NCI-H510A (cell line): ENCODE measurements at regions not wholly inside any gene's neighbourhood (a gene's known extent, or its start where the extent isn't known, plus 50 kb on each side); places are given as distances from the start of the nearest gene placed in this dataset.

Experiments used
- DNase-seq: peaks from one replicate; lab custom pipeline; 2025; lab: John Stamatoyannopoulos, UW

- no peak for DNase-seq
Observed at GRCh38 chr6:14968056-14968637, 277.7 kb upstream of the JARID2 start.

GRCh38 chr6:14969126-14969525 is 276.7 kb upstream of the JARID2 start:
- DNase-seq: no peak

- no peak for DNase-seq
Observed at GRCh38 chr6:14972379-14973067, 273.3 kb upstream of the JARID2 start.

GRCh38 chr6:14974372-14974771 is 271.5 kb upstream of the JARID2 start:
- no peak for DNase-seq

GRCh38 chr6:14974792-14975470 is 270.9 kb upstream of the JARID2 start:
- DNase-seq: no peak

- no peak for DNase-seq
Observed at GRCh38 chr6:14975471-14975817, 270.4 kb upstream of the JARID2 start.

- no peak for DNase-seq
Observed at GRCh38 chr6:14977747-14978382, 268.0 kb upstream of the JARID2 start.

GRCh38 chr6:14981960-14982359 is 263.9 kb upstream of the JARID2 start:
- DNase-seq: no peak

- no peak for DNase-seq
Observed at GRCh38 chr6:14983599-14984518, 262.0 kb upstream of the JARID2 start.

GRCh38 chr6:14984519-14984853 is 261.4 kb upstream of the JARID2 start:
- DNase-seq: no peak

- DNase-seq: no peak
Observed at GRCh38 chr6:14985366-14985765, 260.5 kb upstream of the JARID2 start.

- DNase-seq: no peak
Observed at GRCh38 chr6:14986370-14986769, 259.5 kb upstream of the JARID2 start.

GRCh38 chr6:14987490-14987889 is 258.4 kb upstream of the JARID2 start:
- no peak for DNase-seq

- DNase-seq: no peak
Observed at GRCh38 chr6:14992382-14992781, 253.5 kb upstream of the JARID2 start.

- no peak for DNase-seq
Observed at GRCh38 chr6:14995208-14995607, 250.7 kb upstream of the JARID2 start.

GRCh38 chr6:14995966-14996602 is 249.8 kb upstream of the JARID2 start:
- no peak for DNase-seq

- DNase-seq: no peak
Observed at GRCh38 chr6:14996892-14997291, 249.0 kb upstream of the JARID2 start.

- DNase-seq: no peak
Observed at GRCh38 chr6:14997507-14997906, 248.4 kb upstream of the JARID2 start.

- DNase-seq: no peak
Observed at GRCh38 chr6:14999106-14999505, 246.8 kb upstream of the JARID2 start.

- DNase-seq: no peak
Observed at GRCh38 chr6:15001326-15001910, 244.5 kb upstream of the JARID2 start.

- no peak for DNase-seq
Observed at GRCh38 chr6:15008269-15008668, 237.6 kb upstream of the JARID2 start.
